Tibial artery (tissue), 4 donors: ENCODE measurements at regions not wholly inside any gene's neighbourhood (a gene's known extent, or its start where the extent isn't known, plus 50 kb on each side); places are given as distances from the start of the nearest gene placed in this dataset.

Experiments used
- DNase-seq, 2 donors: peaks; one replicate each; pipeline ENCODE4 v3.0.0-alpha.2; 2019
- H3K27ac ChIP-seq, 2 donors: fragments of 200-600 bp; sonication (generic) in 1 of 2; 1 replicate in 1 of 2; 2 replicates in 1 of 2; pipeline ENCODE4 v1.5.1; 2018 to 2019; ENCODE audit warnings: mild to moderate bottlenecking in 1 of 2
- H3K27me3 ChIP-seq, 2 donors: fragments of 200-600 bp; sonication (generic) in 1 of 2; one replicate each; pipeline versions ENCODE4 v1.5.1 to v1.6.0; 2016 to 2019
- H3K36me3 ChIP-seq, 3 donors: fragments of 200-600 bp; sonication (generic) in 2 of 3; one replicate each; pipeline ENCODE4 v1.5.1; 2016 to 2019; ENCODE audit warnings: mild to moderate bottlenecking in 2 of 3
- H3K4me1 ChIP-seq, 4 donors: fragments of 200-600 bp; sonication (generic) in 2 of 4; 1 replicate in 3 of 4; 2 replicates in 1 of 4; pipeline ENCODE4 v1.5.1; 2016 to 2019
- H3K4me3 ChIP-seq, 2 donors: fragments of 200-600 bp; sonication (generic) in 1 of 2; 1 replicate in 1 of 2; 2 replicates in 1 of 2; pipeline ENCODE4 v1.5.1; 2018 to 2019; ENCODE audit warnings: mild to moderate bottlenecking in 2 of 2
- H3K9me3 ChIP-seq, 3 donors: fragments of 200-600 bp; sonication (generic) in 1 of 3; one replicate each; pipeline ENCODE4 v1.5.1; 2016 to 2019
- CTCF ChIP-seq, 2 experiments: fragments of 200-600 bp in 1 of 2; fragments of 450-650 bp in 1 of 2; IDR thresholded peaks; one replicate each; pipeline ENCODE4 v1.5.1; 2017 to 2019; ENCODE audit warnings: antibody characterized with exemption in 2 of 2, mild to moderate bottlenecking in 1 of 2, moderate library complexity in 1 of 2
- intact Hi-C: fragments of 100-400 bp; cut with DNase I; formaldehyde crosslinking; loops from one replicate; pipeline ENCODE4 v1.15.0; 2023; ENCODE audit warnings: low total_unique reads

DNA sequence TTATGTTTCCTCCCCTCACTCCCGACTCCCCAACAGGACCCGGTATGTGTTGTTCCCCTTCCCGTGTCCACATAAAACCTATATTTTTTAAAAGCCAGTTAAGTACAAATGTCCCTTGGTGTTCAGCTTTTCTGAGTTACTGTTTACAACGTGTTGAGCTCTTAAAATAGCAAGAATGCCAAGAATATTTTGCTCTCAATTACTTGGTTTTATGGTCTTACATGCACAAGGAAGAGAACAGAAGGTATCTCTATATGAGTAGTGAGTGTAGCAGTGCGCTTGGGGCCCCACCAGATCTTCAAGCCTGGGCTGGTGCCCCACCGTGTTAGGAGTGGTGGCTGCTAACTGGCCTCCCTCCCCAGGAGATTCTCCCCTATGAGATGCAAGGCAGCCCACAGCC, 75.3 kb downstream of the RIN2 start:
- no peak overlapping the region for H3K4me3 ChIP-seq
- H3K4me1 ChIP-seq: peaks cover 0 to 28% (median 2%) of the 10 kb centered on the region in 4 donors
- no peak for DNase-seq
- no peaks in the 10 kb centered on the region for H3K36me3 ChIP-seq
- H3K27ac ChIP-seq: no peak overlapping the region
- intact Hi-C loops: no loop called here
- H3K9me3 ChIP-seq: no peaks in the 10 kb centered on the region
- no peak for TF ChIP-seq CTCF (IDR thresholded peaks at IDR 0.05)
- no peaks in the 10 kb centered on the region for H3K27me3 ChIP-seq

GRCh38 chr20:19834287-19834686, 76.2 kb downstream of the RIN2 start:
- TF ChIP-seq CTCF (IDR thresholded peaks at IDR 0.05): no peak
- Histone ChIP-seq H3K27ac (no peak overlapping the region), H3K9me3 (no peaks in the 10 kb centered on the region), H3K4me1 (peaks cover 0 to 28% (median 2%) of the 10 kb centered on the region in 4 donors), H3K36me3 (no peaks in the 10 kb centered on the region), H3K27me3 (no peaks in the 10 kb centered on the region), H3K4me3 (no peak overlapping the region)
- DNase-seq: no peak
- intact Hi-C loops: no loop called here

GRCh38 chr20:19834783-19835182, 76.7 kb downstream of the RIN2 start:
- peak overlapping the region in 1 of 2 donors; percentile 39 for H3K27ac ChIP-seq
- H3K4me3 ChIP-seq: no peak overlapping the region
- DNase-seq: no peak
- TF ChIP-seq CTCF (IDR thresholded peaks at IDR 0.05): no peak
- H3K9me3 ChIP-seq: no peaks in the 10 kb centered on the region
- no peaks in the 10 kb centered on the region for H3K36me3 ChIP-seq
- peaks cover 0 to 28% (median 2%) of the 10 kb centered on the region in 4 donors for H3K4me1 ChIP-seq
- H3K27me3 ChIP-seq: no peaks in the 10 kb centered on the region
- intact Hi-C loops: no loop called here

- no peak overlapping the region for H3K4me3 ChIP-seq
- intact Hi-C loops: no loop called here
- peaks cover 0 to 28% (median 2%) of the 10 kb centered on the region in 4 donors for H3K4me1 ChIP-seq
- TF ChIP-seq CTCF (IDR thresholded peaks at IDR 0.05): no peak
- no peaks in the 10 kb centered on the region for H3K27me3 ChIP-seq
- no peak for DNase-seq
- H3K36me3 ChIP-seq: no peaks in the 10 kb centered on the region
- no peaks in the 10 kb centered on the region for H3K9me3 ChIP-seq
- peak overlapping the region; percentile 38 to 39 for H3K27ac ChIP-seq
Observed at GRCh38 chr20:19835533-19836222, 77.6 kb downstream of the RIN2 start.

DNA sequence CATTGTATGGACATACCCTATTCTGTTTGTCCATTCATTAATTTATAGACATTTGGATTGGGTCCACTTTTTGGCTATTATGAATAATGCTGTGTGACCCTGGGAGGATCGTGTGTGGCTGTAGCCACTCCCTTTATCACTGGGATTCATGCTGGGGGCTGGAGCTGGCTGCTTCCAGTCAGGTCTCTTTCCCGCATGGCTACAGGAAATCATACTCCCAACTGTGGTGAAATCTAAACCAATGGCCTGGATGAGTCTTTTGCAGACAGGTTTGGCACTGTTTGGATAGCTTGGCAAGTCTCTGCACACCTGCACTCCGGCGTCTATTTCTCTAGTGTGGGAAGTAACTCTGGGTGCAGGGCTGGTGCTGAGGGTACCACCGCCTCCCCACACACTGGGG, 80.4 kb downstream of the RIN2 start:
- H3K9me3 ChIP-seq: peaks cover 0 to 3% (median 0%) of the 10 kb centered on the region in 3 donors
- intact Hi-C loops: no loop called here
- H3K27ac ChIP-seq: no peak overlapping the region
- H3K4me1 ChIP-seq: peaks cover 0 to 22% (median 2%) of the 10 kb centered on the region in 4 donors
- no peak for DNase-seq
- no peaks in the 10 kb centered on the region for H3K36me3 ChIP-seq
- no peak overlapping the region for H3K4me3 ChIP-seq
- TF ChIP-seq CTCF (IDR thresholded peaks at IDR 0.05): no peak
- H3K27me3 ChIP-seq: no peaks in the 10 kb centered on the region
